HepG2 (cell line): ENCODE measurements at regions not wholly inside any gene's neighbourhood (a gene's known extent, or its start where the extent isn't known, plus 50 kb on each side); places are given as distances from the start of the nearest gene placed in this dataset.

Source experiments
- AFF4 ChIP-seq: sonication (generic); formaldehyde crosslinking; IDR thresholded peaks from 2 replicates; pipeline ENCODE4 v1.4.0; 2020; ENCODE audit warnings: missing genetic modification reagents
- KLF16 ChIP-seq, 2 experiments: sonication (generic) in 1 of 2; formaldehyde crosslinking in 1 of 2; IDR thresholded peaks; 2 replicates each; pipeline versions ENCODE4 v1.6.1 to v1.8.0; 2016 to 2023; ENCODE audit warnings: missing genetic modification reagents in 2 of 2, missing compliant biosample characterization in 1 of 2
- MAFF ChIP-seq: IDR thresholded peaks from 2 replicates; pipeline ENCODE4 v1.6.1; 2011; ENCODE audit warnings: low read depth, low read length, improper control_type of control experiment
- ZBTB26 ChIP-seq: IDR thresholded peaks from 2 replicates; pipeline ENCODE4 v1.6.1; 2016; ENCODE audit warnings: missing compliant biosample characterization, missing genetic modification reagents, borderline replicate concordance
- ZBTB39 ChIP-seq: sonication (generic); formaldehyde crosslinking; IDR thresholded peaks from 2 replicates; pipeline ENCODE4 v1.5.0; 2020; ENCODE audit warnings: missing genetic modification reagents
- ZBTB40 ChIP-seq, 2 experiments: fragments of 450-650 bp in 1 of 2; sonication (generic) in 1 of 2; formaldehyde crosslinking in 1 of 2; IDR thresholded peaks; 2 replicates each; pipeline versions ENCODE4 v1.6.1 to v1.8.0; 2016 to 2022; ENCODE audit warnings: antibody characterized with exemption in 1 of 2, mild to moderate bottlenecking in 1 of 2, missing genetic modification reagents in 1 of 2
- ZC3H4 ChIP-seq: sonication (generic); formaldehyde crosslinking; IDR thresholded peaks from 2 replicates; pipeline ENCODE4 v1.4.0; 2020; ENCODE audit warnings: missing genetic modification reagents, borderline replicate concordance
- ZMAT3 ChIP-seq: sonication (generic); formaldehyde crosslinking; conservative IDR thresholded peaks from 2 replicates; pipeline ENCODE4 v1.7.0; 2021; ENCODE audit warnings: missing genetic modification reagents
- ZNF547 ChIP-seq: sonication (generic); formaldehyde crosslinking; IDR thresholded peaks from 2 replicates; pipeline ENCODE4 v1.5.1; 2020; ENCODE audit warnings: mild to moderate bottlenecking, missing genetic modification reagents
- ZNF569 ChIP-seq: sonication (generic); formaldehyde crosslinking; IDR thresholded peaks from 2 replicates; pipeline ENCODE4 v1.5.0; 2020; ENCODE audit warnings: mild to moderate bottlenecking, missing genetic modification reagents, moderate library complexity, borderline replicate concordance

- TF ChIP-seq ZC3H4 (CRISPR knock-in tag): no peak
- no peak for TF ChIP-seq ZNF547 (CRISPR knock-in tag)
- no peak for TF ChIP-seq ZMAT3 (CRISPR knock-in tag)
- TF ChIP-seq AFF4: no peak
- TF ChIP-seq ZNF569 (CRISPR knock-in tag): no peak
- TF ChIP-seq ZBTB39 (CRISPR knock-in tag): no peak
- TF ChIP-seq MAFF: no peak
- TF ChIP-seq KLF16 (CRISPR knock-in tag; IDR thresholded peaks at IDR 0.05): no peak
- no peak for TF ChIP-seq ZBTB26 (CRISPR knock-in tag)
- no peak for TF ChIP-seq ZBTB40 (IDR thresholded peaks at IDR 0.05)
- no peak for TF ChIP-seq ZBTB40 (CRISPR knock-in tag; IDR thresholded peaks at IDR 0.05)
Observed at GRCh38 chr21:16423921-16424320, 694.1 kb downstream of the USP25 start (continued).
